Muscle layer of duodenum (tissue), 2 donors: ENCODE measurements at regions not wholly inside any gene's neighbourhood (a gene's known extent, or its start where the extent isn't known, plus 50 kb on each side); places are given as distances from the start of the nearest gene placed in this dataset.

Source experiments
- H3K27ac ChIP-seq: one replicate; pipeline ENCODE4 v1.7.0; 2013; ENCODE audit warnings: mild to moderate bottlenecking, low read length
- H3K27me3 ChIP-seq: one replicate; pipeline ENCODE4 v1.7.0; 2013; ENCODE audit warnings: low read depth, mild to moderate bottlenecking, control low read depth, low read length
- H3K36me3 ChIP-seq, 2 donors: one replicate each; pipeline ENCODE4 v1.7.0; 2013; ENCODE audit warnings: low read length in 2 of 2, control low read depth in 1 of 2, mild to moderate bottlenecking in 1 of 2; ENCODE audit not compliant: insufficient read depth in 2 of 2, control insufficient read depth in 1 of 2
- H3K4me1 ChIP-seq, 2 donors: one replicate each; pipeline ENCODE4 v1.7.0; 2013; ENCODE audit warnings: low read length in 2 of 2, mild to moderate bottlenecking in 2 of 2, control low read depth in 1 of 2, moderate library complexity in 1 of 2; ENCODE audit not compliant: insufficient read depth in 2 of 2, control insufficient read depth in 1 of 2
- H3K4me3 ChIP-seq, 2 donors: one replicate each; pipeline ENCODE4 v1.7.0; 2013; ENCODE audit warnings: low read length in 2 of 2, low read depth in 1 of 2, mild to moderate bottlenecking in 1 of 2
- H3K9me3 ChIP-seq, 2 donors: one replicate each; pipeline ENCODE4 v1.7.0; 2013; ENCODE audit warnings: low read length in 2 of 2, control low read depth in 1 of 2, mild to moderate bottlenecking in 1 of 2; ENCODE audit not compliant: control insufficient read depth in 1 of 2
- donor health status: healthy.

- H3K4me3 ChIP-seq = no peak overlapping the region
- peaks cover 0 to 6% of the 10 kb centered on the region in 2 donors for H3K9me3 ChIP-seq
- no peaks in the 10 kb centered on the region for H3K4me1 ChIP-seq
- H3K36me3 ChIP-seq = no peaks in the 10 kb centered on the region
- H3K27me3 ChIP-seq = no peaks in the 10 kb centered on the region
- H3K27ac ChIP-seq = no peak overlapping the region
Measured at GRCh38 chr9:26735160-26735559, 157.4 kb downstream of the CAAP1 start.

- Histone ChIP-seq H3K27me3 (no peaks in the 10 kb centered on the region), H3K27ac (no peak overlapping the region), H3K4me3 (no peak overlapping the region), H3K4me1 (no peaks in the 10 kb centered on the region), H3K36me3 (no peaks in the 10 kb centered on the region), H3K9me3 (no peaks in the 10 kb centered on the region)
Measured at GRCh38 chr9:26729187-26729586, 163.4 kb downstream of the CAAP1 start.

GRCh38 chr9:26727471-26727870 lies 165.1 kb downstream of the CAAP1 start:
- no peak overlapping the region for H3K27ac ChIP-seq
- no peaks in the 10 kb centered on the region for H3K36me3 ChIP-seq
- peaks cover 0 to 8% of the 10 kb centered on the region in 2 donors for H3K4me1 ChIP-seq
- H3K4me3 ChIP-seq = no peak overlapping the region
- H3K9me3 ChIP-seq = no peaks in the 10 kb centered on the region
- H3K27me3 ChIP-seq = no peaks in the 10 kb centered on the region

DNA sequence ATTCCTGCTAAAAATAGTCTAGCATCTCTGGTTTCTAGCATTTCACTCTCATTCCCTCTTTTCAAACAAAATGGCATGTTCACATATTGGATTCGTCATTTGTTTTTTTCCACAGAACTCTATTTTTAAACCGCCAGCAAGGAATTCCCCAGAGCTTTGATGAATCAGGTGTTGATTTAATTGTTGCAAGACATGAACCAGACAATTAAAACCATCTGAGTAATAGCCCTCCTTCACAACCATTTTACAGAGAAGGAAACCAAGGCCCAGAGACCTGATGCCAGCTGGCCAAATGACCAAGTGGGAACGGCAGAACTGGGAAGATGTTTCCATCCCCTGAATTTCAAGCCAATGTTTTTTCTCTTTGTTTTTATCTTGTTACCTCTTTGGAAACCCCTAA lies 167.0 kb downstream of the CAAP1 start:
- H3K4me1 ChIP-seq = peaks cover 0 to 8% of the 10 kb centered on the region in 2 donors
- H3K27ac ChIP-seq = no peak overlapping the region
- no peaks in the 10 kb centered on the region for H3K36me3 ChIP-seq
- H3K9me3 ChIP-seq = no peaks in the 10 kb centered on the region
- no peak overlapping the region for H3K4me3 ChIP-seq
- H3K27me3 ChIP-seq = no peaks in the 10 kb centered on the region

DNA sequence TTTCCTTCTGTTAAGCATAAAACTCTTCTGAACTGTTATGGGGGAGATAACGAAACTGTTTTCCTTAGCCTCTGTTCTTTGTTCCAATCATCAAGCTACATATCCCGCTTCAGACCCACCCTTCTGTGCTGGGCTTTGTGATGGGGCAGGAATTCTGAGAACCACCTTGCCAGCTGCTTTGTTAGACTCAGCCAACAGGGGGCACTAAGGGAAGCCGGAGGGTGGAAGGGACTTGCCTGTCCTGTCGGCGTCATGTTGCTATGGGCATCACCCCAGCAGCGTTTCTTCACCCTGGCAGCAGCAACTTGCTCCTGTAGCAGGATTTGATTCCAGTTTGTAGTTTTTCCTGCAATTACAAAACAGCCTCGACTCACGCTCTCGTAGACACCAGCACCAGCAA lies 169.1 kb downstream of the CAAP1 start:
- H3K4me1 ChIP-seq = peaks cover 0 to 8% of the 10 kb centered on the region in 2 donors

GRCh38 chr9:26722755-26723154 lies 169.8 kb downstream of the CAAP1 start:
- no peaks in the 10 kb centered on the region for H3K27me3 ChIP-seq
- no peak overlapping the region for H3K27ac ChIP-seq
- peaks cover 0 to 8% of the 10 kb centered on the region in 2 donors for H3K4me1 ChIP-seq
- no peaks in the 10 kb centered on the region for H3K36me3 ChIP-seq
- peak overlapping the region in 1 of 2 donors; percentile 46 for H3K4me3 ChIP-seq
- H3K9me3 ChIP-seq = no peaks in the 10 kb centered on the region

More for the DNA sequence above, 169.1 kb downstream of the CAAP1 start:
- Histone ChIP-seq H3K9me3 (no peaks in the 10 kb centered on the region), H3K4me3 (peak overlapping the region; percentile 18 to 46), H3K27ac (no peak overlapping the region), H3K36me3 (no peaks in the 10 kb centered on the region), H3K27me3 (no peaks in the 10 kb centered on the region)

GRCh38 chr9:26710008-26710407 lies 182.6 kb downstream of the CAAP1 start:
- Histone ChIP-seq H3K36me3 (no peaks in the 10 kb centered on the region), H3K4me3 (no peak overlapping the region), H3K9me3 (no peaks in the 10 kb centered on the region), H3K27ac (no peak overlapping the region), H3K27me3 (no peaks in the 10 kb centered on the region), H3K4me1 (no peaks in the 10 kb centered on the region)

DNA sequence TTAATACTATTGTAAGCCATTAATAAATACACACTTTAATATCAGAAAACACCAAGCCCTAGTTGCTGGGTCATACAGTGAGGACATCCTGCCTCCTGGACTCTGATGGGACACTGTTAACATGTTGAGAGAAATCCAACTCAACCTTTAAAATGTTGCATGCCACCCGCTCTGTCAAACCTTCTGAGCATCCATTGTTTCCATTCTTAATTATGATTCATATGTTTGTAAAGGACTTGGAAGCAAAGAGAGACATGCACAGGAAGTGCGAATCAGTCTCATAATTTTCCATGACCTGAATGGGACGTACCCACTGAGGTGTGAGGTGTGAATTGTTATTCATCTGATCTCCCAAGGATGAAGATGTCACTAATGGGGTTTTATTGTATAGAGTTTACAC lies 186.4 kb downstream of the CAAP1 start:
- no peaks in the 10 kb centered on the region for H3K27me3 ChIP-seq
- H3K4me3 ChIP-seq = no peak overlapping the region
- H3K27ac ChIP-seq = no peak overlapping the region
- no peaks in the 10 kb centered on the region for H3K4me1 ChIP-seq
- no peaks in the 10 kb centered on the region for H3K36me3 ChIP-seq
- no peaks in the 10 kb centered on the region for H3K9me3 ChIP-seq

GRCh38 chr9:26695298-26695622 lies 197.3 kb downstream of the CAAP1 start:
- H3K27ac ChIP-seq = no peak overlapping the region
- no peaks in the 10 kb centered on the region for H3K4me1 ChIP-seq
- peaks cover 0 to 8% of the 10 kb centered on the region in 2 donors for H3K9me3 ChIP-seq
- H3K4me3 ChIP-seq = no peak overlapping the region
- H3K27me3 ChIP-seq = no peaks in the 10 kb centered on the region
- H3K36me3 ChIP-seq = no peaks in the 10 kb centered on the region

- no peak overlapping the region for H3K27ac ChIP-seq
- H3K4me1 ChIP-seq = no peaks in the 10 kb centered on the region
- H3K36me3 ChIP-seq = no peaks in the 10 kb centered on the region
- H3K9me3 ChIP-seq = peaks cover 0 to 6% of the 10 kb centered on the region in 2 donors
- no peak overlapping the region for H3K4me3 ChIP-seq
- H3K27me3 ChIP-seq = no peaks in the 10 kb centered on the region
Measured at GRCh38 chr9:26694381-26695297, 198.0 kb downstream of the CAAP1 start.

DNA sequence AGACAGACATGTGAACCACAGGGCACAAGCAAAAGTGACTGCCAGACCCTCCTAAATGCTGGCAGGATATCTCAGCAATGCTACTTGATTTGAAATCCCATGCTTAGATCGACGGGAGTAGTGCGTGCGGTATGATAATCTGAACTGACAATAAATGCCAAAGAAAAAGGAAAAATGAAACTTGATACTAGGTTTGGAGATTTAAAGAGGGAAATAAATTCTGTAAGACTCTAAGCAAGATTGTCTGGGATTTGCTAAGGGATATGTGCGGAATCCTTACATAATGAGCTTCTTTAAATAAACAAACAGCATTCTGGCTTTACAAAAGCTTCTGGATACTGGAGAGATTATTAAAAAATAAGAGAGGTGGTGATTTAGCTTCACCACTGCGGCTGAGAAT lies 203.6 kb downstream of the CAAP1 start:
- Histone ChIP-seq H3K9me3 (no peaks in the 10 kb centered on the region), H3K36me3 (no peaks in the 10 kb centered on the region), H3K27ac (no peak overlapping the region), H3K4me1 (no peaks in the 10 kb centered on the region), H3K4me3 (no peak overlapping the region), H3K27me3 (no peaks in the 10 kb centered on the region)

DNA sequence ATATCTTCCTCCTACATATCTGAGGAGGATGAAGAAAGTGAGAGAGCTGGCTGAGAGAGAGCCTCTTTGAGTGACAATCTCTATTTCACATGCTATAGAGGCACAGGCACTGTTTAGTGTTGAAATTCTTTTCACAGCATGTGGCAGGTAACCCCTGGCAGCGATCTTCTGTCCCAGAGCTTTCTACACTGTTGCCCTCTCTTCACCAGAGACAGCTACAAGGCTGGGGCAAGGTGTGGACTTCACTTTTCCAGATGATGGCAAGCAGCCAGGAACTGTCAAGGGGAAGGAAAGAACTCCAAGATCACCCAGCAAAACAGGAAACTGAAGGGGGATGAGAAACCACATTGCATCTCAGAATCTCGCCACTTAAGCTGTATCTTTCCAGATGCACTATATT lies 205.2 kb downstream of the CAAP1 start:
- no peaks in the 10 kb centered on the region for H3K9me3 ChIP-seq

More for the DNA sequence above, 205.2 kb downstream of the CAAP1 start:
- H3K27me3 ChIP-seq = no peaks in the 10 kb centered on the region
- no peak overlapping the region for H3K27ac ChIP-seq
- no peaks in the 10 kb centered on the region for H3K36me3 ChIP-seq
- no peak overlapping the region for H3K4me3 ChIP-seq
- H3K4me1 ChIP-seq = no peaks in the 10 kb centered on the region
